ENCODE measurements at regions not wholly inside any gene's neighbourhood (a gene's known extent, or its start where the extent isn't known, plus 50 kb on each side); places are given as distances from the start of the nearest gene placed in this dataset.

DNA sequence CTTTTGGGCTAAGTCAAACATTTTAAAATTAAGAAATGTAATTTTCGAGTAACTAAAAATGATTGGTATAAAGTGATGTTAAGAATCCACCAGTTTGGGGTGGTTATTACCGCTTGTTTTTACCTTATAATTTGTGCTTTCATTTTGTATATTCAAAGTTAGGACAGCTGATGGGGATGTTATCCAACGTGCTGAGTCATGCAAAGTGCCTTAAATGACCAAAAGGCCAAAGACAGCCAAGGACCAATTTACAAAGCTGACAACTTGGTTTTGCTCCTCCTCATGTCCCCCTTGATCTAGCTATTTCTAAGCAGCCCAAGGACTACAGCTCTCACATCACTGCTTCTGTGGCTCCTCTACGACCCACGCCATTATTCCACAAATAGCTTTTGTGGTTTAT lies 181.4 kb upstream of the PCDH7 start:
- ChIA-PET CTCF (ENCODE audit: partially characterized antibody) (no interaction called here), POLR2A (ENCODE audit: partially characterized antibody) (no interaction called here)
- Histone ChIP-seq H3K9ac (replicated peaks in 1 of 4; ENCODE audit: extremely low read depth in 1 of 4, low read depth in 3 of 4, low read length in 3 of 4) (no peak overlapping the region), H3K4ac (replicated peaks; ENCODE audit: insufficient read length, low read depth, low read length) (no peak overlapping the region), H2BK5ac (ENCODE audit: low read depth, low read length) (no peak overlapping the region), H3K79me2 (ENCODE audit: control insufficient read depth in 1 of 2, insufficient read depth in 2 of 2, low read length in 2 of 2) (no peaks in the 10 kb centered on the region), H2BK20ac (ENCODE audit: low read length) (no peak overlapping the region), H2BK12ac (ENCODE audit: low read depth, low read length) (no peak overlapping the region), H2AK5ac (ENCODE audit: low read depth, low read length) (no peak overlapping the region), H3K4me2 (ENCODE audit: insufficient read depth in 1 of 2, low read depth in 2 of 2, low read length in 2 of 2) (no peak overlapping the region), H4K5ac (ENCODE audit: insufficient read length, low read depth, low read length) (no peak overlapping the region), H3K79me1 (ENCODE audit: low read depth, low read length) (no peaks in the 10 kb centered on the region), H3K23ac (ENCODE audit: insufficient read length) (no peak overlapping the region), H2BK120ac (replicated peaks; ENCODE audit: low read depth, low read length) (no peak overlapping the region), H3K27me3 (replicated peaks in 1 of 4; ENCODE audit: control insufficient read depth in 3 of 4, extremely low read depth in 1 of 4, insufficient read depth in 3 of 4, low read length in 3 of 4) (no peaks in the 10 kb centered on the region), H3K18ac (ENCODE audit: extremely low read depth, low read length) (no peak overlapping the region), H3K9me3 (ENCODE audit: insufficient read depth in 2 of 2, low read depth in 1 of 2, low read length in 1 of 2) (no peaks in the 10 kb centered on the region), H4K91ac (replicated peaks; ENCODE audit: insufficient read length, low read length) (no peak overlapping the region), H2AFZ (ENCODE audit: low read length) (no peak overlapping the region), H3K23me2 (ENCODE audit: low read depth, low read length) (no peaks in the 10 kb centered on the region), H3K27ac (ENCODE audit: low read depth, low read length) (no peak overlapping the region), H4K20me1 (replicated peaks in 1 of 2; ENCODE audit: control insufficient read depth in 1 of 2, insufficient read depth in 2 of 2, low read length in 2 of 2) (no peaks in the 10 kb centered on the region), H4K8ac (ENCODE audit: extremely low read depth, insufficient read depth, low read length) (no peak overlapping the region), H3K4me1 (replicated peaks in 1 of 4; ENCODE audit: control insufficient read depth in 3 of 4, insufficient read depth in 4 of 4, low read length in 3 of 4) (no peaks in the 10 kb centered on the region), H3K56ac (replicated peaks; ENCODE audit: insufficient read length, low read depth, low read length) (no peak overlapping the region), H3K4me3 (ENCODE audit: extremely low read depth in 1 of 4, insufficient read depth in 2 of 4, low read depth in 3 of 4, low read length in 4 of 4) (no peak overlapping the region), H2BK15ac (ENCODE audit: low read length) (no peak overlapping the region), H3K14ac (ENCODE audit: insufficient read length) (no peak overlapping the region), H3K36me3 (ENCODE audit: control insufficient read depth in 2 of 4, insufficient read depth in 4 of 4, low read length in 3 of 4) (no peaks in the 10 kb centered on the region)
- FAIRE-seq (no peak), DNase-seq (ENCODE audit: low read depth in 1 of 2, low spot score in 2 of 2) (no peak)
- 89% methylated on average over 5 of the region's 5 CpGs; no CpG with 5 or more reads in 1 of the 2 experiments for WGBS, 2 experiments (ENCODE audit: extremely low coverage in 1 of 2, insufficient coverage in 1 of 2, insufficient read length in 1 of 2, insufficient replicate concordance in 2 of 2, low coverage in 1 of 2, low lambda C conversion rate in 2 of 2, missing lambda C conversion rate in 1 of 2)
- TF ChIP-seq SAP30 (IDR thresholded peaks at IDR 0.05; ENCODE audit: insufficient read depth, insufficient replicate concordance, low read length) (no peak), JUN (IDR thresholded peaks at IDR 0.05; ENCODE audit: low read depth, low read length) (no peak), MAFK (IDR thresholded peaks at IDR 0.05; ENCODE audit: low read depth, low read length) (peak; percentile 37; the same call in 1 of the 2 replicates), CHD2 (IDR thresholded peaks at IDR 0.05; ENCODE audit: low read length) (no peak), BACH1 (IDR thresholded peaks at IDR 0.05; ENCODE audit: low read length) (peak; percentile 33; the same call in 1 of the 2 replicates)
